ENCODE measurements at regions not wholly inside any gene's neighbourhood (a gene's known extent, or its start where the extent isn't known, plus 50 kb on each side); places are given as distances from the start of the nearest gene placed in this dataset.

DNA sequence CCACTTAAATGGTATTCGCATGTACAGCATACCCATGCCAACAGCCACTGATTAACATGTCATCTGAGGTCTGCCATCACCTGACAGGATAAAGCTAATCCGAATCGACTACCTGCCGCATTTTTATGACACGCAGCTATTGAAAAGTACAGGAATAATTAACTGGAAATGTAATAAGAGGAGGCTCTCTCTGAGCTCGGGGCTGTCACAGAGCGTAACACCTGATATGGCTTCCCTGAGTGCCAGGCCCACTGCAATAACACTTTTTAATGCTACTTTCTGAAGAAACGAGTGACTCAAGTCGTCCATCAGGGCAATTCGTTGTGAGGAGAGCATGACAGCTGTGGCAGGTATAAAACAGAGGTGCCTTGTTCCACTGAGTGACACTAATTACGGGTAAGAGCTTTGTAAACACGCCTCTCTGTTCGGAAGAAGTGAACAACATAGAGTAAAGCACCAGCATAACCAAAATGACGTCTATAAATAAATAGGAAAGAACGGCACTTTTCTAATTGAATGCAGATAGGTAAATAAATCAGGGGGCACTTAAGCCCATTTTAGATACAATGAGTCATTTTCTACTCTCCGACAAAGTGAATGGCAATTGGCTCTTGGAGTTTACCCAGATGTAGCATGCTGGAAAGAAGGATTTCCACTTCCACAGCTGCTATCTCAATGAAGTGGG is 56.5 kb upstream of the CREB5 start:
- TF ChIP-seq POLR2A (IDR thresholded peaks at IDR 0.05), result no peak
- TF ChIP-seq, protein P1, sequence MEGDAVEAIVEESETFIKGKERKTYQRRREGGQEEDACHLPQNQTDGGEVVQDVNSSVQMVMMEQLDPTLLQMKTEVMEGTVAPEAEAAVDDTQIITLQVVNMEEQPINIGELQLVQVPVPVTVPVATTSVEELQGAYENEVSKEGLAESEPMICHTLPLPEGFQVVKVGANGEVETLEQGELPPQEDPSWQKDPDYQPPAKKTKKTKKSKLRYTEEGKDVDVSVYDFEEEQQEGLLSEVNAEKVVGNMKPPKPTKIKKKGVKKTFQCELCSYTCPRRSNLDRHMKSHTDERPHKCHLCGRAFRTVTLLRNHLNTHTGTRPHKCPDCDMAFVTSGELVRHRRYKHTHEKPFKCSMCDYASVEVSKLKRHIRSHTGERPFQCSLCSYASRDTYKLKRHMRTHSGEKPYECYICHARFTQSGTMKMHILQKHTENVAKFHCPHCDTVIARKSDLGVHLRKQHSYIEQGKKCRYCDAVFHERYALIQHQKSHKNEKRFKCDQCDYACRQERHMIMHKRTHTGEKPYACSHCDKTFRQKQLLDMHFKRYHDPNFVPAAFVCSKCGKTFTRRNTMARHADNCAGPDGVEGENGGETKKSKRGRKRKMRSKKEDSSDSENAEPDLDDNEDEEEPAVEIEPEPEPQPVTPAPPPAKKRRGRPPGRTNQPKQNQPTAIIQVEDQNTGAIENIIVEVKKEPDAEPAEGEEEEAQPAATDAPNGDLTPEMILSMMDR (IDR thresholded peaks at IDR 0.05), result no peak
